ENCODE measurements at regions not wholly inside any gene's neighbourhood (a gene's known extent, or its start where the extent isn't known, plus 50 kb on each side); places are given as distances from the start of the nearest gene placed in this dataset.

DNA sequence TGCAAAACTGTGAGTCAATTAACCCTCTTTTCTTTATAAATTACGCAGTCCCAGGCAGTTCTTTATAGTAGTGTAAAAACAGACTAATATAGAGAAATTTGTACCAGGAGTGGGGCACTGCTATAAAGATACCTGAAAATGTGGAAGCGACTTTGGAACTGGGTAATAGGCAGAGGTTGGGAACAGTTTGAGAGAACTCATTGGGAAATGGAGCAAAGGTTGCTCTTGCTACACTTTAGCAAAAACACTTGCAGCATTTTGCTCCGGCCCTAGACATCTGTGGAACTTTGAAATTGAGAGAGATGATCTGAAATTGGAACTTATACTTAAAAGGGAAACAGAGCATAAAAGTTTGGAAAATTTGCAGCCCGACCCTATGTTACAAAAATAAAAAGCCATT lies 810.9 kb downstream of the LTN1 start:
- TF ChIP-seq CTCF (IDR thresholded peaks at IDR 0.05; ENCODE audit: poor library complexity): no peak
- no peak for TF ChIP-seq EZH2 (IDR thresholded peaks at IDR 0.05; ENCODE audit: borderline replicate concordance)
